ENCODE measurements at regions not wholly inside any gene's neighbourhood (a gene's known extent, or its start where the extent isn't known, plus 50 kb on each side); places are given as distances from the start of the nearest gene placed in this dataset.

DNA sequence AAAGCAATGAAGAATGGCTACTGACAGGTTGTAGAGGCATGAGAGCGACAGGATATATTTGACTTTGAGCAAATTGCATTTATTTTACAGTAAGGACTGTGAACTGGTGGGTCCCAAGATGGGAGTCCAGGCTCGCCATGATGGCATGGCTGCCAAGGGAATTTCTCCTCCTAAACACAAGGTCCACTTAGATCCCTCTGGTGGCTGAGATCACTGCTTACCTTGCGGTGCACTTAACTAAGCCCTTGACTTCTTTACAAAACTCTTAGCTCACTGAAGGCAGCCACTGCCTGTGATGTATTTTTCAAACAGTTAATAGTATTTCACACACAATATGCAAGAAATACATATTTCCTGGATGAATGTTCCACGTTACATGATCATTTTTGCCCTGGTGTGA is 50.3 kb upstream of the SORBS2 start:
- TF ChIP-seq EZH2 (IDR thresholded peaks at IDR 0.05; ENCODE audit: low read length, missing control alignments): no peak
- TF ChIP-seq, protein P1, sequence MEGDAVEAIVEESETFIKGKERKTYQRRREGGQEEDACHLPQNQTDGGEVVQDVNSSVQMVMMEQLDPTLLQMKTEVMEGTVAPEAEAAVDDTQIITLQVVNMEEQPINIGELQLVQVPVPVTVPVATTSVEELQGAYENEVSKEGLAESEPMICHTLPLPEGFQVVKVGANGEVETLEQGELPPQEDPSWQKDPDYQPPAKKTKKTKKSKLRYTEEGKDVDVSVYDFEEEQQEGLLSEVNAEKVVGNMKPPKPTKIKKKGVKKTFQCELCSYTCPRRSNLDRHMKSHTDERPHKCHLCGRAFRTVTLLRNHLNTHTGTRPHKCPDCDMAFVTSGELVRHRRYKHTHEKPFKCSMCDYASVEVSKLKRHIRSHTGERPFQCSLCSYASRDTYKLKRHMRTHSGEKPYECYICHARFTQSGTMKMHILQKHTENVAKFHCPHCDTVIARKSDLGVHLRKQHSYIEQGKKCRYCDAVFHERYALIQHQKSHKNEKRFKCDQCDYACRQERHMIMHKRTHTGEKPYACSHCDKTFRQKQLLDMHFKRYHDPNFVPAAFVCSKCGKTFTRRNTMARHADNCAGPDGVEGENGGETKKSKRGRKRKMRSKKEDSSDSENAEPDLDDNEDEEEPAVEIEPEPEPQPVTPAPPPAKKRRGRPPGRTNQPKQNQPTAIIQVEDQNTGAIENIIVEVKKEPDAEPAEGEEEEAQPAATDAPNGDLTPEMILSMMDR (conservative IDR thresholded peaks at IDR 0.05 in 1 of 2, IDR thresholded peaks at IDR 0.05 in 1 of 2; ENCODE audit: low read depth in 1 of 2, low read length in 2 of 2): no peak
- Histone ChIP-seq H4K20me1 (ENCODE audit: control insufficient read depth, extremely low read depth, insufficient read depth, low read length) (no peaks in the 10 kb centered on the region), H3K4me1 (ENCODE audit: control insufficient read depth, extremely low read depth, insufficient read depth, low read length) (no peaks in the 10 kb centered on the region), H2AFZ (ENCODE audit: low read length) (no peak overlapping the region), H3K4me2 (ENCODE audit: extremely low read depth, insufficient read depth, low read length) (no peak overlapping the region), H3K27me3 (ENCODE audit: control insufficient read depth, insufficient read depth, low read length) (no peaks in the 10 kb centered on the region), H3K4me3 (replicated peaks in 1 of 4; ENCODE audit: control extremely low read depth in 1 of 4, insufficient read depth in 1 of 4, low read depth in 3 of 4, low read length in 4 of 4) (no peak overlapping the region), H3K36me3 (ENCODE audit: control insufficient read depth, insufficient read depth, low read length) (no peaks in the 10 kb centered on the region), H3K9ac (ENCODE audit: insufficient read depth, low read length) (no peak overlapping the region), H3K9me3 (ENCODE audit: control insufficient read depth, insufficient read depth, low read depth, low read length) (no peaks in the 10 kb centered on the region), H3K79me2 (ENCODE audit: control insufficient read depth, insufficient read depth, low read length) (no peaks in the 10 kb centered on the region), H3K27ac (ENCODE audit: insufficient read depth, low read length) (no peak overlapping the region)
- no peak for DNase-seq (ENCODE audit: low read depth in 2 of 2)

DNA sequence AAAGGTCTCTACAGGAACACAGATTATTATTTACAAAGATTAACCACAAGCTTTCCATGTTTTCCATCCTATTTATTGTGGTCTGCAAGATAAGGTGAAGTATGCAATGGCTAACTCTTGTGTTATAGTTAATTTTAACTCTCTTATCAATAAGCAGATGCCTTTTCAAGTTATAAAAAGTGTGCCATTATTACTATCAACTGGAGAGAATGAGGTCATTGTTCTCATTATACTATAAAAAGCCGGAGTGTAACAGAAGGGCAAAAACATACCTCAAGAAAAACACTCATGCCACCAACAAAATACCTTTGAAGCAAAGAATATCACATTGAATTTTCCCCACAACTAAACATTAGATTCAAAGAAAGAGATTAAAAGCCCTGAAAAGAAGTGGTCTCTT is 52.0 kb upstream of the SORBS2 start:
- no peak overlapping the region for H3K4me2 ChIP-seq (ENCODE audit: extremely low read depth, insufficient read depth, low read length)
- no peak overlapping the region for H2AFZ ChIP-seq (ENCODE audit: low read length)
- no peaks in the 10 kb centered on the region for H3K79me2 ChIP-seq (ENCODE audit: control insufficient read depth, insufficient read depth, low read length)
- TF ChIP-seq, protein P1 (conservative IDR thresholded peaks at IDR 0.05 in 1 of 2, IDR thresholded peaks at IDR 0.05 in 1 of 2; ENCODE audit: low read depth in 1 of 2, low read length in 2 of 2): no peak
- TF ChIP-seq EZH2 (IDR thresholded peaks at IDR 0.05; ENCODE audit: low read length, missing control alignments): no peak
- H3K9me3 ChIP-seq (ENCODE audit: control insufficient read depth, insufficient read depth, low read depth, low read length): no peaks in the 10 kb centered on the region
- no peaks in the 10 kb centered on the region for H3K27me3 ChIP-seq (ENCODE audit: control insufficient read depth, insufficient read depth, low read length)
- no peaks in the 10 kb centered on the region for H3K4me1 ChIP-seq (ENCODE audit: control insufficient read depth, extremely low read depth, insufficient read depth, low read length)
- H4K20me1 ChIP-seq (ENCODE audit: control insufficient read depth, extremely low read depth, insufficient read depth, low read length): no peaks in the 10 kb centered on the region
- H3K36me3 ChIP-seq (ENCODE audit: control insufficient read depth, insufficient read depth, low read length): no peaks in the 10 kb centered on the region
- no peak for DNase-seq (ENCODE audit: low read depth in 2 of 2)
- no peak overlapping the region for H3K27ac ChIP-seq (ENCODE audit: insufficient read depth, low read length)
- no peak overlapping the region for H3K9ac ChIP-seq (ENCODE audit: insufficient read depth, low read length)
- H3K4me3 ChIP-seq (replicated peaks in 1 of 4; ENCODE audit: control extremely low read depth in 1 of 4, insufficient read depth in 1 of 4, low read depth in 3 of 4, low read length in 4 of 4): no peak overlapping the region

DNA sequence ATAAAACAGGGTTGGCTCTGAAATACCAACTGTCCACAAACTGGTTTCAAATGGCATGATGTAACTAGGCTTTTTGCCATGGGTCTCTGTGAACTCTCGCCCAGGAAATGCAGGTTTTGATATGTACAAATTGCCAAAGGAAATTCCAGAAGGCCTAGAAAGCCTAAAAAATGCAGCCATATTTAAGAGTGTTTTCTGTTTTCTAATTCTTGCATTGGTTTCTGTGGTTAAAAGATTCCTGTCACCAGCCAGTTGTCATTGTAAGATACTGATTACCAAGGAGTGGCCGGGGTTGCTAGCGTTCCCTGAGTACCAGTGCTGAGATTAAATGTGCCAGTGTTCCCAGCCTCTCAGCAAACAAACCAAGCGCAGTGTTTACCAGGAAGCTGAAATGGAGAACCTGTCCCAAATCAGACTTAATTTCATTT is 53.9 kb upstream of the SORBS2 start:
- Histone ChIP-seq H3K4me2 (ENCODE audit: extremely low read depth, insufficient read depth, low read length) (no peak overlapping the region), H3K9me3 (ENCODE audit: control insufficient read depth, insufficient read depth, low read depth, low read length) (no peaks in the 10 kb centered on the region), H3K4me1 (ENCODE audit: control insufficient read depth, extremely low read depth, insufficient read depth, low read length) (no peaks in the 10 kb centered on the region), H3K27me3 (ENCODE audit: control insufficient read depth, insufficient read depth, low read length) (no peaks in the 10 kb centered on the region), H3K4me3 (replicated peaks in 1 of 4; ENCODE audit: control extremely low read depth in 1 of 4, insufficient read depth in 1 of 4, low read depth in 3 of 4, low read length in 4 of 4) (no peak overlapping the region), H2AFZ (ENCODE audit: low read length) (no peak overlapping the region), H3K27ac (ENCODE audit: insufficient read depth, low read length) (no peak overlapping the region), H3K79me2 (ENCODE audit: control insufficient read depth, insufficient read depth, low read length) (no peaks in the 10 kb centered on the region), H3K36me3 (ENCODE audit: control insufficient read depth, insufficient read depth, low read length) (no peaks in the 10 kb centered on the region), H4K20me1 (ENCODE audit: control insufficient read depth, extremely low read depth, insufficient read depth, low read length) (no peaks in the 10 kb centered on the region), H3K9ac (ENCODE audit: insufficient read depth, low read length) (no peak overlapping the region)
- TF ChIP-seq EZH2 (IDR thresholded peaks at IDR 0.05; ENCODE audit: low read length, missing control alignments): no peak
- TF ChIP-seq, protein P1 (conservative IDR thresholded peaks at IDR 0.05 in 1 of 2, IDR thresholded peaks at IDR 0.05 in 1 of 2; ENCODE audit: low read depth in 1 of 2, low read length in 2 of 2): no peak
- DNase-seq (ENCODE audit: low read depth in 2 of 2): peak; percentile 53 to 89

Data from fibroblast of lung (primary cell).